GM19397 (cell line): ENCODE measurements at regions not wholly inside any gene's neighbourhood (a gene's known extent, or its start where the extent isn't known, plus 50 kb on each side); places are given as distances from the start of the nearest gene placed in this dataset.

Experiments used
- ATAC-seq: cut with Tn5 transposase; IDR thresholded peaks from one replicate; pipeline ENCODE4 v1.9.1; 2021; ENCODE audit warnings: mild to moderate bottlenecking, moderate library complexity; ENCODE audit not compliant: unreplicated experiment

- no peak for ATAC-seq
Observed at GRCh38 chr3:111470032-111470431, 72.0 kb upstream of the CD96 start.

- ATAC-seq, result no peak
Observed at GRCh38 chr3:111471831-111472230, 70.2 kb upstream of the CD96 start.

GRCh38 chr3:111472556-111472955 is 69.4 kb upstream of the CD96 start:
- ATAC-seq, result no peak

- ATAC-seq, result no peak
Observed at GRCh38 chr3:111473550-111473949, 68.4 kb upstream of the CD96 start.

GRCh38 chr3:111476701-111477100 is 65.3 kb upstream of the CD96 start:
- no peak for ATAC-seq

- no peak for ATAC-seq
Observed at GRCh38 chr3:111480091-111480490, 61.9 kb upstream of the CD96 start.

- no peak for ATAC-seq
Observed at GRCh38 chr3:111481551-111481950, 60.4 kb upstream of the CD96 start.

GRCh38 chr3:111482574-111482973 is 59.4 kb upstream of the CD96 start:
- ATAC-seq, result no peak

GRCh38 chr3:111485086-111485485 is 56.9 kb upstream of the CD96 start:
- ATAC-seq, result no peak
